DOHH2 (cell line): ENCODE measurements at regions not wholly inside any gene's neighbourhood (a gene's known extent, or its start where the extent isn't known, plus 50 kb on each side); places are given as distances from the start of the nearest gene placed in this dataset.

Source experiments
- EZH2phosphoT487 ChIP-seq: fragments of 200-600 bp; sonication (generic); IDR thresholded peaks from 2 replicates; pipeline ENCODE4 v1.6.1; 2017; ENCODE audit warnings: borderline replicate concordance, mild to moderate bottlenecking, antibody characterized with exemption, low read length, moderate library complexity, mixed read lengths
- TF ChIP-seq, protein P1 (sequence below): fragments of 200-600 bp; sonication (generic); IDR thresholded peaks from one replicate; pipeline ENCODE4 v1.5.1; 2014; ENCODE audit warnings: antibody characterized with exemption, mild to moderate bottlenecking, low read depth, low read length; ENCODE audit not compliant: poor library complexity, severe bottlenecking

DNA sequence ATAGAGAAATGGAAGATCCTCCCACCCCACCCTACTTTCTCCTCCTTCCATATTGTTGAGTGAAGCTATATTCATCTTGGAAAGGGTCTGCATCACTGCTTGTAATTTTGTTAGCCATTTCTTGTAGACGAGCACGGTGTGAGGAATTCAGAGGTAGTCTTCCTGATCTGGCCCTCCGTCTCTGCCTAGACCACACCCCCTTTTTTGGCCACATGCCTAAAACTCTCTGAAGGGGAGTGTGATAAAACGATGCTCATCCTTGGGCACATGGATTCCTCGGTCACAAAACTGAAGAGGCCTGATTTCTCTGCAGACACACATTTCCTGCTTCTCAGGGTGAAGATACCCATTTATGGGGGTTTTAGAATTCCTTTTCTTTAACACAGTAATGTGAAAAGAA lies 182.8 kb downstream of the LARP7 start:
- TF ChIP-seq, protein P1, sequence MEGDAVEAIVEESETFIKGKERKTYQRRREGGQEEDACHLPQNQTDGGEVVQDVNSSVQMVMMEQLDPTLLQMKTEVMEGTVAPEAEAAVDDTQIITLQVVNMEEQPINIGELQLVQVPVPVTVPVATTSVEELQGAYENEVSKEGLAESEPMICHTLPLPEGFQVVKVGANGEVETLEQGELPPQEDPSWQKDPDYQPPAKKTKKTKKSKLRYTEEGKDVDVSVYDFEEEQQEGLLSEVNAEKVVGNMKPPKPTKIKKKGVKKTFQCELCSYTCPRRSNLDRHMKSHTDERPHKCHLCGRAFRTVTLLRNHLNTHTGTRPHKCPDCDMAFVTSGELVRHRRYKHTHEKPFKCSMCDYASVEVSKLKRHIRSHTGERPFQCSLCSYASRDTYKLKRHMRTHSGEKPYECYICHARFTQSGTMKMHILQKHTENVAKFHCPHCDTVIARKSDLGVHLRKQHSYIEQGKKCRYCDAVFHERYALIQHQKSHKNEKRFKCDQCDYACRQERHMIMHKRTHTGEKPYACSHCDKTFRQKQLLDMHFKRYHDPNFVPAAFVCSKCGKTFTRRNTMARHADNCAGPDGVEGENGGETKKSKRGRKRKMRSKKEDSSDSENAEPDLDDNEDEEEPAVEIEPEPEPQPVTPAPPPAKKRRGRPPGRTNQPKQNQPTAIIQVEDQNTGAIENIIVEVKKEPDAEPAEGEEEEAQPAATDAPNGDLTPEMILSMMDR, result no peak
- TF ChIP-seq EZH2phosphoT487, result no peak
